Erythroblast (primary cell): ENCODE measurements at regions not wholly inside any gene's neighbourhood (a gene's known extent, or its start where the extent isn't known, plus 50 kb on each side); places are given as distances from the start of the nearest gene placed in this dataset.

Source experiments
- GATA1 ChIP-seq: IDR thresholded peaks from 2 replicates; pipeline ENCODE4 v1.6.1; 2011; ENCODE audit warnings: low read depth, mild to moderate bottlenecking, control low read depth, low read length, moderate library complexity
- POLR2A ChIP-seq: IDR thresholded peaks from 2 replicates; pipeline ENCODE4 v1.6.1; 2011; ENCODE audit warnings: mild to moderate bottlenecking, low read length

GRCh38 chr1:200310824-200311223 is 99.0 kb downstream of the ZNF281 start:
- no peak for TF ChIP-seq POLR2A
- no peak for TF ChIP-seq GATA1
